K562 (cell line): ENCODE measurements at regions not wholly inside any gene's neighbourhood (a gene's known extent, or its start where the extent isn't known, plus 50 kb on each side); places are given as distances from the start of the nearest gene placed in this dataset.

Experiments
- ATAC-seq: fragments of 200-7000 bp; cut with Tn5 transposase; 3 replicates; pipeline ENCODE4 v1.9.1; 2020; ENCODE audit warnings: moderate library complexity
- BruUV-seq: library from RNA; stranded (reverse); fragments of 400-500 nt; replicated peaks from 2 replicates; lab custom pipeline; 2021; lab: Mats Ljungman, UMichigan
- CTCF ChIA-PET: fragments of 300-600 bp; formaldehyde crosslinking; extraction: SDS; loops from one replicate; lab custom pipeline; 2021; ENCODE audit warnings: low intra/inter-chr PET ratio; lab: Yijun Ruan, JAX
- POLR2A ChIA-PET: fragments of 300-600, 350-650 bp; sonication (Branson Sonifier 250); formaldehyde crosslinking; extraction: SDS; loops from one replicate; lab custom pipeline; 2021; ENCODE audit warnings: antibody characterized with exemption, inconsistent platforms; lab: Yijun Ruan, JAX
- DNase-seq, 4 experiments: peaks; one replicate each; pipeline versions ENCODE4 v3.0.0 to v3.0.0-alpha.2; 2011 to 2018; ENCODE audit warnings: low spot score in 3 of 4, mixed read lengths in 3 of 4; ENCODE audit errors: extremely low read depth in 1 of 4
- FAIRE-seq: peaks from 2 replicates; lab custom pipeline; 2011; peaks lifted over from hg19 to GRCh38; lab: Jason Lieb, UNC
- H2AFZ ChIP-seq: 2 replicates; pipeline ENCODE4 v1.6.0; 2011; ENCODE audit warnings: low read depth, low read length, control low read depth, inconsistent platforms
- H3K27ac ChIP-seq: fragments of 200-600 bp; 3 replicates; pipeline ENCODE4 v1.8.0; 2011; ENCODE audit warnings: low read depth, mild to moderate bottlenecking, control low read depth, inconsistent platforms, low read length, moderate library complexity, mixed read lengths; ENCODE audit errors: extremely low read depth
- H3K27me3 ChIP-seq, 2 experiments: fragments of 300-600 bp in 1 of 2; 2 replicates in 1 of 2; 3 replicates in 1 of 2; pipeline versions ENCODE4 v1.6.0 to v1.8.0; 2011; ENCODE audit warnings: inconsistent platforms in 2 of 2, low read length in 2 of 2, mild to moderate bottlenecking in 1 of 2, mixed read lengths in 1 of 2, moderate library complexity in 1 of 2; ENCODE audit not compliant: control insufficient read depth in 2 of 2, insufficient read depth in 2 of 2
- H3K36me3 ChIP-seq: fragments of 300-600 bp; 3 replicates; pipeline ENCODE4 v1.8.0; 2011; ENCODE audit warnings: mild to moderate bottlenecking, low read length, inconsistent platforms; ENCODE audit not compliant: control insufficient read depth, insufficient read depth
- H3K4me1 ChIP-seq, 2 experiments: fragments of 200-600 bp in 1 of 2; replicated peaks in 1 of 2; 2 replicates in 1 of 2; 3 replicates in 1 of 2; pipeline versions ENCODE4 v1.5.1 to v1.8.0; 2011; ENCODE audit warnings: inconsistent platforms in 2 of 2, low read length in 2 of 2, mild to moderate bottlenecking in 1 of 2, mixed read lengths in 1 of 2, moderate library complexity in 1 of 2; ENCODE audit not compliant: control insufficient read depth in 2 of 2, insufficient read depth in 2 of 2
- H3K4me2 ChIP-seq: 2 replicates; pipeline ENCODE4 v1.6.1; 2011; ENCODE audit warnings: low read length, control low read depth, inconsistent platforms, mixed read lengths; ENCODE audit not compliant: insufficient read depth
- H3K4me3 ChIP-seq: fragments of 200-600 bp; sonication (generic), shearing (Covaris generic); 2 replicates; pipeline ENCODE4 v1.5.1; 2016; ENCODE audit warnings: control low read depth, inconsistent platforms
- H3K79me2 ChIP-seq: fragments of 200-600 bp; 3 replicates; pipeline ENCODE4 v1.8.0; 2011; ENCODE audit warnings: low read length, inconsistent platforms; ENCODE audit not compliant: control insufficient read depth, insufficient read depth
- H3K9ac ChIP-seq, 2 experiments: 2 replicates each; pipeline versions ENCODE4 v1.6.0 to v1.6.1; 2011; ENCODE audit warnings: low read depth in 2 of 2, low read length in 2 of 2, control low read depth in 1 of 2, inconsistent platforms in 1 of 2, mild to moderate bottlenecking in 1 of 2, mixed read lengths in 1 of 2; ENCODE audit not compliant: insufficient read depth in 1 of 2
- H3K9me1 ChIP-seq: one replicate; pipeline ENCODE4 v1.6.0; 2011; ENCODE audit warnings: inconsistent platforms, mild to moderate bottlenecking, low read length, moderate library complexity; ENCODE audit not compliant: control insufficient read depth, insufficient read depth
- H3K9me3 ChIP-seq: replicated peaks from 2 replicates; pipeline ENCODE4 v1.5.1; 2011; ENCODE audit warnings: low read depth, low read length, inconsistent platforms; ENCODE audit not compliant: control insufficient read depth, insufficient read depth
- H4K20me1 ChIP-seq: replicated peaks from 2 replicates; pipeline ENCODE4 v1.6.1; 2011; ENCODE audit warnings: low read length, inconsistent platforms, mixed read lengths; ENCODE audit not compliant: control insufficient read depth, insufficient read depth
- ERF ChIP-seq: fragments of 450-650 bp; formaldehyde crosslinking; IDR thresholded peaks from 2 replicates; pipeline ENCODE4 v1.4.0; 2020; ENCODE audit warnings: mild to moderate bottlenecking, mixed read lengths
- FOXP1 ChIP-seq: sonication (generic); formaldehyde crosslinking; IDR thresholded peaks from 2 replicates; pipeline ENCODE4 v1.8.0; 2022; ENCODE audit warnings: mild to moderate bottlenecking, missing genetic modification reagents
- KLF16 ChIP-seq: IDR thresholded peaks from 2 replicates; pipeline ENCODE4 v1.6.1; 2016; ENCODE audit warnings: antibody characterized with exemption
- LARP7 ChIP-seq: fragments of 450-650 bp; IDR thresholded peaks from 2 replicates; pipeline ENCODE4 v1.6.1; 2016
- PHF21A ChIP-seq: fragments of 450-650 bp; IDR thresholded peaks from 2 replicates; pipeline ENCODE4 v1.6.1; 2017; ENCODE audit warnings: low read depth, borderline replicate concordance
- TCF7L2 ChIP-seq: fragments of 150-350 bp; IDR thresholded peaks from 2 replicates; pipeline ENCODE4 v1.6.1; 2016; ENCODE audit warnings: low read depth, mild to moderate bottlenecking, low read length, moderate library complexity
- TEAD4 ChIP-seq, 2 experiments: sonication (generic) in 1 of 2; formaldehyde crosslinking in 1 of 2; IDR thresholded peaks; 2 replicates each; pipeline versions ENCODE4 v1.6.1 to v1.8.0; 2012 to 2022; ENCODE audit warnings: borderline replicate concordance in 1 of 2, inconsistent platforms in 1 of 2, low read length in 1 of 2, mild to moderate bottlenecking in 1 of 2, missing genetic modification reagents in 1 of 2
- ZNF124 ChIP-seq: sonication (generic); formaldehyde crosslinking; IDR thresholded peaks from 2 replicates; pipeline ENCODE4 v1.8.1; 2022; ENCODE audit warnings: missing genetic modification reagents
- ZNF695 ChIP-seq: fragments of 450-650 bp; formaldehyde crosslinking; IDR thresholded peaks from 2 replicates; pipeline ENCODE4 v1.4.0; 2020; ENCODE audit warnings: mild to moderate bottlenecking, moderate library complexity
- WGBS: fragments of 100-300 bp; shearing (Covaris generic); methylation state at CpG from one replicate; pipeline ENCODE4 v1.1.6; 2016; ENCODE audit warnings: low coverage, mixed read lengths; ENCODE audit not compliant: insufficient coverage; ENCODE audit errors: missing lambda C conversion rate; 5-methylcytosine and 5-hydroxymethylcytosine counted together
- in situ Hi-C: fragments of 300-500 bp; cut with MboI; formaldehyde crosslinking; loops from 4 replicates; pipeline ENCODE4 v1.15.0; 2018; ENCODE audit warnings: inconsistent platforms, mixed read lengths
- intact Hi-C: fragments of 100-400 bp; cut with micrococcal nuclease; formaldehyde crosslinking; loops from 2 replicates; pipeline ENCODE4 v1.14.2; 2022
- TF ChIP-seq, protein P1 (sequence below): sonication (generic); formaldehyde crosslinking; IDR thresholded peaks from 2 replicates; pipeline ENCODE4 v1.8.1; 2022; ENCODE audit warnings: missing genetic modification reagents

DNA sequence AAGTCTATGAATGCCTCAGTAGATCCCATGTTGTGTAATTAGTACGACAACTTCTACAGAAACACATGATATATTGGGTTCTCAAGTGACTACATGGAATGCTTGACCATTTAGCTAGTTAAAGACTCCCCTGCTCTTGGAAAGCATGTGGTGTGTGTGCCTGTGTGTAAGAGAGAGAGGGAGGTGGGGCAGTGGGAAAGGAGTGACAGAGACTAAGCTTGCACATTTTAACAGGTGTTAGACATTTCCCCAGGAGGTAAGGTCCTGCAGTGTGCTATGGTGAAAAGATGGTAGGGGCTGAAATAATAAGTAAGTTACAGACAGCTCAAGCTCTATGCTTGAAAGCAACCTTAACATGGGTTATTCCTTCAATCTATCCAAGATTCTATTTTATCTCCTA lies 241.7 kb upstream of the GHITM start (continued):
- TF ChIP-seq, protein P1, sequence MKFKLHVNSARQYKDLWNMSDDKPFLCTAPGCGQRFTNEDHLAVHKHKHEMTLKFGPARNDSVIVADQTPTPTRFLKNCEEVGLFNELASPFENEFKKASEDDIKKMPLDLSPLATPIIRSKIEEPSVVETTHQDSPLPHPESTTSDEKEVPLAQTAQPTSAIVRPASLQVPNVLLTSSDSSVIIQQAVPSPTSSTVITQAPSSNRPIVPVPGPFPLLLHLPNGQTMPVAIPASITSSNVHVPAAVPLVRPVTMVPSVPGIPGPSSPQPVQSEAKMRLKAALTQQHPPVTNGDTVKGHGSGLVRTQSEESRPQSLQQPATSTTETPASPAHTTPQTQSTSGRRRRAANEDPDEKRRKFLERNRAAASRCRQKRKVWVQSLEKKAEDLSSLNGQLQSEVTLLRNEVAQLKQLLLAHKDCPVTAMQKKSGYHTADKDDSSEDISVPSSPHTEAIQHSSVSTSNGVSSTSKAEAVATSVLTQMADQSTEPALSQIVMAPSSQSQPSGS (CRISPR knock-in tag) = no peak
- TF ChIP-seq TEAD4 (IDR thresholded peaks at IDR 0.05; ENCODE audit: low read length) (no peak), TEAD4 (CRISPR knock-in tag; IDR thresholded peaks at IDR 0.05; ENCODE audit: borderline replicate concordance) (no peak), ERF (no peak), FOXP1 (no peak), TCF7L2 (no peak), KLF16 (no peak), ZNF695 (CRISPR knock-in tag) (no peak)
- TF ChIP-seq, all 486 proteins: peak for 0

DNA sequence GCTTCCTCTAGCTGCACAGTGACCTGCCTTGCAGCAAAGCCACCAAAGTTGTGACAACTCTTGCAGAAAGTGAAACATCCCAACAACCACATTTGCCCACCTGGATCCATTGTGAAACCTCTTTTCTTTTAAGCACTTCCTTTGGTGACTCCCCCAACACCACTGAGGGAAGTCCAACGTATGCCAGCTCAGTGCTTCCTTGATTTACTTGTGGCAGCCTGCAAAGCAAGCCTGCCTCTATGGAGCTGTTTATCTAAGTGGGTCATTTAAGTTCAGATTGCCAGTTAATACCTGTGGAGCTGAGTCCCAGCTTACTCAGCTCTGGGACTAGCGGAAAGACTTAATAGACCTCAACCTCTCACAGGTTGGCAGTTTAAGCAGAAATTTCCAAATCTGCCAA lies 230.8 kb upstream of the GHITM start:
- BruUV-seq = no TSS peak
- no peaks in the 10 kb centered on the region for H3K79me2 ChIP-seq
- ATAC-seq (no peak), DNase-seq (no peak), FAIRE-seq (no peak)
- POLR2A ChIA-PET = interaction anchor here (1.6 kb wide), 1 partner anchor 22 kb away, joined by 3 read pairs; no protein-coding TSS in a partner anchor
- intact Hi-C loops = no loop called here
- no peaks in the 10 kb centered on the region for H3K9me1 ChIP-seq
- H3K36me3 ChIP-seq = no peaks in the 10 kb centered on the region
- H3K4me3 ChIP-seq = no peak overlapping the region
- H3K27me3 ChIP-seq = no peaks in the 10 kb centered on the region; a peak in 1 of 5 replicates
- H3K4me1 ChIP-seq = no peaks in the 10 kb centered on the region
- 0% methylated on average over 2 of the region's 2 CpGs for WGBS
- no peaks in the 10 kb centered on the region for H3K9me3 ChIP-seq
- CTCF ChIA-PET = no interaction called here
- no peak overlapping the region for H2AFZ ChIP-seq
- H3K4me2 ChIP-seq = no peak overlapping the region
- in situ Hi-C loops = no loop called here
- TF ChIP-seq PHF21A (no peak), ZNF124 (CRISPR knock-in tag) (no peak), LARP7 (no peak)
- no peak overlapping the region for H3K9ac ChIP-seq
- H4K20me1 ChIP-seq = no peaks in the 10 kb centered on the region
- no peak overlapping the region for H3K27ac ChIP-seq
